ENCODE measurements at regions not wholly inside any gene's neighbourhood (a gene's known extent, or its start where the extent isn't known, plus 50 kb on each side); places are given as distances from the start of the nearest gene placed in this dataset.
A peak's percentile ranks its signal among the peaks of the same experiment; 100 is the strongest.

GRCh38 chrX:3811331-3812311, 98.2 kb upstream of the PRKX start:
- intact Hi-C loops (cut with micrococcal nuclease) (loop anchor here (1.0 to 5.0 kb wide), 2 partner anchors 99 to 160 kb away; partner anchors contain the start of gene PRKX), in situ Hi-C loops (cut with MboI) (loop anchor here (5.0 to 10.0 kb wide), 2 partner anchors 93 to 159 kb away; no protein-coding TSS in a partner anchor)
- ChIA-PET CTCF (ENCODE audit: low intra/inter-chr PET ratio) (interaction anchor here (0.6 to 1.6 kb wide), 2 partner anchors 160 to 174 kb away, joined by 3 to 14 read pairs; no protein-coding TSS in a partner anchor), POLR2A (interaction anchor here (0.6 kb wide), 1 partner anchor 54 kb away, joined by 3 read pairs; no protein-coding TSS in a partner anchor)
- FAIRE-seq: peak; percentile 91
- 12% methylated on average over 12 of the region's 16 CpGs for WGBS (ENCODE audit: insufficient coverage, low coverage, missing lambda C conversion rate)
- no peaks in the 10 kb centered on the region for H3K9me3 ChIP-seq (replicated peaks; ENCODE audit: control insufficient read depth, insufficient read depth, low read depth, low read length)
- H3K4me2 ChIP-seq (ENCODE audit: insufficient read depth, low read length): no peak overlapping the region
- H3K4me3 ChIP-seq: no peak overlapping the region
- H3K9ac ChIP-seq (ENCODE audit: insufficient read depth in 1 of 2, low read depth in 2 of 2, low read length in 2 of 2): no peak overlapping the region
- no peaks in the 10 kb centered on the region for H3K9me1 ChIP-seq (ENCODE audit: control insufficient read depth, insufficient read depth, low read length)
- peaks cover 3 to 26% of the 10 kb centered on the region in 2 experiments; a peak in 2 of 5 replicates for H3K4me1 ChIP-seq (replicated peaks in 1 of 2; ENCODE audit: control insufficient read depth in 2 of 2, insufficient read depth in 2 of 2, low read length in 2 of 2)
- DNase-seq (ENCODE audit: extremely low read depth in 1 of 4, low spot score in 3 of 4): peak; percentile 18 to 53 (median 34)
- H3K27ac ChIP-seq (ENCODE audit: extremely low read depth, low read depth, low read length): no peak overlapping the region
- peaks cover 2% of the 10 kb centered on the region; the same call in 2 of the 3 replicates for H3K36me3 ChIP-seq (ENCODE audit: control insufficient read depth, insufficient read depth, low read length)
- H3K79me2 ChIP-seq (ENCODE audit: control insufficient read depth, insufficient read depth, low read length): peaks cover 16% of the 10 kb centered on the region; the same call in 2 of the 3 replicates
- no peaks in the 10 kb centered on the region for H4K20me1 ChIP-seq (replicated peaks; ENCODE audit: control insufficient read depth, insufficient read depth, low read length)
- no TSS peak for BruUV-seq (replicated peaks)
- no peak for ATAC-seq
- peaks cover 3 to 4% of the 10 kb centered on the region in 2 experiments; a peak in 2 of 5 replicates for H3K27me3 ChIP-seq (ENCODE audit: control insufficient read depth in 2 of 2, insufficient read depth in 2 of 2, low read length in 2 of 2)
- H2AFZ ChIP-seq (ENCODE audit: low read depth, low read length): no peak overlapping the region
- TF ChIP-seq TRIM24 (IDR thresholded peaks at IDR 0.05) (no peak), CTCF (IDR thresholded peaks at IDR 0.05 in 2 of 3, conservative IDR thresholded peaks at IDR 0.05 in 1 of 3; ENCODE audit: insufficient read depth in 2 of 3, low read depth in 1 of 3, low read length in 3 of 3) (peak; percentile 60 to 73 (median 60)), DEAF1 (CRISPR knock-in tag; IDR thresholded peaks at IDR 0.05) (peak; percentile 57), ZNF785 (CRISPR knock-in tag; IDR thresholded peaks at IDR 0.05) (no peak), SMC3 (conservative IDR thresholded peaks at IDR 0.05; ENCODE audit: insufficient read depth, low read depth, low read length) (peak; percentile 63), RAD21 (CRISPR knock-in tag; conservative IDR thresholded peaks at IDR 0.05 in 1 of 2, IDR thresholded peaks at IDR 0.05 in 1 of 2) (peak; percentile 65 to 77)
